ENCODE measurements at regions not wholly inside any gene's neighbourhood (a gene's known extent, or its start where the extent isn't known, plus 50 kb on each side); places are given as distances from the start of the nearest gene placed in this dataset.

- TF ChIP-seq CTCF (IDR thresholded peaks at IDR 0.05; ENCODE audit: insufficient read depth, low read depth, low read length): no peak
- no peak for TF ChIP-seq EZH2 (IDR thresholded peaks at IDR 0.05; ENCODE audit: insufficient read depth, low read length)
- H3K36me3 Mint-ChIP-seq (ENCODE audit: low read depth, unreplicated experiment): no peaks in the 10 kb centered on the region
- DNase-seq (ENCODE audit: low read depth) (no peak), FAIRE-seq (no peak)
- Histone ChIP-seq H2AFZ (ENCODE audit: low read depth, low read length) (no peak overlapping the region), H3K4me2 (ENCODE audit: low read length) (no peak overlapping the region), H3K36me3 (ENCODE audit: insufficient read depth, low read length) (no peaks in the 10 kb centered on the region), H3K9me3 (ENCODE audit: insufficient read depth, low read depth, low read length) (no peaks in the 10 kb centered on the region), H3K27ac (ENCODE audit: low read depth, low read length) (no peak overlapping the region), H4K20me1 (ENCODE audit: insufficient read depth, low read length) (no peaks in the 10 kb centered on the region), H3K79me2 (ENCODE audit: insufficient read depth, low read length) (no peaks in the 10 kb centered on the region), H3K4me1 (ENCODE audit: insufficient read depth, low read length) (no peaks in the 10 kb centered on the region), H3K9ac (ENCODE audit: low read length) (no peak overlapping the region), H3K4me3 (ENCODE audit: insufficient read depth, low read depth, low read length) (no peak overlapping the region), H3K27me3 (ENCODE audit: insufficient read depth, low read length) (no peaks in the 10 kb centered on the region)
- no peaks in the 10 kb centered on the region for H3K27me3 Mint-ChIP-seq (ENCODE audit: low read depth, unreplicated experiment)
- no peaks in the 10 kb centered on the region for H3K9me3 Mint-ChIP-seq (ENCODE audit: unreplicated experiment)
- H3K4me1 Mint-ChIP-seq (ENCODE audit: low read depth, unreplicated experiment): peaks cover 2% of the 10 kb centered on the region
- H3K4me3 Mint-ChIP-seq (ENCODE audit: unreplicated experiment): no peak overlapping the region
- no peak overlapping the region for H3K27ac Mint-ChIP-seq (ENCODE audit: unreplicated experiment)
Observed at GRCh38 chr14:86897224-86897623, 1095.8 kb downstream of the GALC start.

GRCh38 chr14:86896701-86897100, 1096.3 kb downstream of the GALC start:
- TF ChIP-seq EZH2 (IDR thresholded peaks at IDR 0.05; ENCODE audit: insufficient read depth, low read length): no peak
- no peak for TF ChIP-seq CTCF (IDR thresholded peaks at IDR 0.05; ENCODE audit: insufficient read depth, low read depth, low read length)
- Mint-ChIP-seq H3K27ac (ENCODE audit: unreplicated experiment) (no peak overlapping the region), H3K4me1 (ENCODE audit: low read depth, unreplicated experiment) (peaks cover 4% of the 10 kb centered on the region), H3K36me3 (ENCODE audit: low read depth, unreplicated experiment) (no peaks in the 10 kb centered on the region), H3K9me3 (ENCODE audit: unreplicated experiment) (no peaks in the 10 kb centered on the region), H3K4me3 (ENCODE audit: unreplicated experiment) (no peak overlapping the region), H3K27me3 (ENCODE audit: low read depth, unreplicated experiment) (no peaks in the 10 kb centered on the region)
- H3K4me1 ChIP-seq (ENCODE audit: insufficient read depth, low read length): no peaks in the 10 kb centered on the region
- no peaks in the 10 kb centered on the region for H3K36me3 ChIP-seq (ENCODE audit: insufficient read depth, low read length)
- H4K20me1 ChIP-seq (ENCODE audit: insufficient read depth, low read length): no peaks in the 10 kb centered on the region
- no peaks in the 10 kb centered on the region for H3K9me3 ChIP-seq (ENCODE audit: insufficient read depth, low read depth, low read length)
- H3K27ac ChIP-seq (ENCODE audit: low read depth, low read length): no peak overlapping the region
- no peak for DNase-seq (ENCODE audit: low read depth)
- no peak overlapping the region for H2AFZ ChIP-seq (ENCODE audit: low read depth, low read length)
- H3K9ac ChIP-seq (ENCODE audit: low read length): no peak overlapping the region
- H3K79me2 ChIP-seq (ENCODE audit: insufficient read depth, low read length): no peaks in the 10 kb centered on the region
- H3K27me3 ChIP-seq (ENCODE audit: insufficient read depth, low read length): no peaks in the 10 kb centered on the region
- H3K4me2 ChIP-seq (ENCODE audit: low read length): no peak overlapping the region
- H3K4me3 ChIP-seq (ENCODE audit: insufficient read depth, low read depth, low read length): no peak overlapping the region
- no peak for FAIRE-seq

GRCh38 chr14:86892152-86892956, 1100.6 kb downstream of the GALC start:
- TF ChIP-seq EZH2 (IDR thresholded peaks at IDR 0.05; ENCODE audit: insufficient read depth, low read length): no peak
- TF ChIP-seq CTCF (IDR thresholded peaks at IDR 0.05; ENCODE audit: insufficient read depth, low read depth, low read length): no peak
- H4K20me1 ChIP-seq (ENCODE audit: insufficient read depth, low read length): no peaks in the 10 kb centered on the region
- FAIRE-seq (no peak), DNase-seq (ENCODE audit: low read depth) (peak; percentile 41)
- peaks cover 3% of the 10 kb centered on the region for H3K9me3 Mint-ChIP-seq (ENCODE audit: unreplicated experiment)
- no peaks in the 10 kb centered on the region for H3K9me3 ChIP-seq (ENCODE audit: insufficient read depth, low read depth, low read length)
- no peaks in the 10 kb centered on the region for H3K36me3 ChIP-seq (ENCODE audit: insufficient read depth, low read length)
- H3K9ac ChIP-seq (ENCODE audit: low read length): no peak overlapping the region
- H3K4me3 Mint-ChIP-seq (ENCODE audit: unreplicated experiment): no peak overlapping the region
- H2AFZ ChIP-seq (ENCODE audit: low read depth, low read length): no peak overlapping the region
- H3K27me3 Mint-ChIP-seq (ENCODE audit: low read depth, unreplicated experiment): no peaks in the 10 kb centered on the region
- no peaks in the 10 kb centered on the region for H3K79me2 ChIP-seq (ENCODE audit: insufficient read depth, low read length)
- no peak overlapping the region for H3K27ac Mint-ChIP-seq (ENCODE audit: unreplicated experiment)
- H3K4me1 Mint-ChIP-seq (ENCODE audit: low read depth, unreplicated experiment): peaks cover 4% of the 10 kb centered on the region
- H3K27ac ChIP-seq (ENCODE audit: low read depth, low read length): no peak overlapping the region
- no peaks in the 10 kb centered on the region for H3K36me3 Mint-ChIP-seq (ENCODE audit: low read depth, unreplicated experiment)
- H3K4me1 ChIP-seq (ENCODE audit: insufficient read depth, low read length): no peaks in the 10 kb centered on the region
- H3K4me2 ChIP-seq (ENCODE audit: low read length): no peak overlapping the region
- H3K4me3 ChIP-seq (ENCODE audit: insufficient read depth, low read depth, low read length): no peak overlapping the region
- no peaks in the 10 kb centered on the region for H3K27me3 ChIP-seq (ENCODE audit: insufficient read depth, low read length)
